Hindlimb muscle (tissue), 1 donor: ENCODE measurements at regions not wholly inside any gene's neighbourhood (a gene's known extent, or its start where the extent isn't known, plus 50 kb on each side); places are given as distances from the start of the nearest gene placed in this dataset.

Experiments
- DNase-seq: peaks from one replicate; pipeline ENCODE4 v3.0.0-alpha.2; 2013

DNA sequence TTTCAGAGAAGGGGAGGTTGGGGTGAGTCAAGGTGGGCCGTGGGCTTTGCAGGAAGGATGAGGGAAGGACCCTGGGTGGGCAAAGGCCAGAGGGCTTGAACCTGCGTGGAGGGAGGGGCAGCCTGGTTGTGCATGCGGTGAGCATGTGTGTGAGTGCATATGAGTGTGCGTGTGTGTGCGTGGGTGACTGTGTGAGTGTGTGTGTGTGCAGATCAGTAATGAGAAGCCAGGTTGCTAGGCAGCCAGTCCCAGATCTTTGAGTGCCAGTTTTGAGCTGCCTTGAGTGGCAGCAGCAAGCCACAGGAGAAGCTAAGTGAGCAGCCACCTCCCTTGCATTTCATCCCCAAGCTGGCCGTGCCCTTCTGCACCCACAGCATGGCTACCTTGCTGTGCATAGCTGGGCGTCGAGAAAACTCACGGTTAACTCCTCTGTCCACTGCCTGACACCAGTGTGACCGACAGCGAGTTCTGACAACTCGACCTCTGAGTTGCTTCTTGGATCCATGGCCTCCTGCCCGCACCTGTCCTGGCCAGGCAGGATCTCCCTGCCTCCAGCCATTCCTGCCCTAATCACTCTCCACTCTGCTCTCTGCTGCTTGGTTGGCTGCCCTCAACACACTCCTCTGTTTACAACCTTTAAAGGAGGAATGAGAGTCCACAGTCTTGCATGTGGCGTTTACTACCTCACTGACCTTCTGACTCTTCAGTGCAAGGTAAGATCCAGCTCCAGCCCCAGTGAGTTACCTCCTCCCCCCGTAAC, 775.4 kb downstream of the TYW1 start:
- DNase-seq, result no peak

GRCh38 chr7:67773081-67773480, 776.4 kb downstream of the TYW1 start:
- no peak for DNase-seq

GRCh38 chr7:67777119-67777518, 780.5 kb downstream of the TYW1 start:
- DNase-seq, result no peak

- no peak for DNase-seq
Measured at GRCh38 chr7:67781841-67782240, 785.2 kb downstream of the TYW1 start.

DNA sequence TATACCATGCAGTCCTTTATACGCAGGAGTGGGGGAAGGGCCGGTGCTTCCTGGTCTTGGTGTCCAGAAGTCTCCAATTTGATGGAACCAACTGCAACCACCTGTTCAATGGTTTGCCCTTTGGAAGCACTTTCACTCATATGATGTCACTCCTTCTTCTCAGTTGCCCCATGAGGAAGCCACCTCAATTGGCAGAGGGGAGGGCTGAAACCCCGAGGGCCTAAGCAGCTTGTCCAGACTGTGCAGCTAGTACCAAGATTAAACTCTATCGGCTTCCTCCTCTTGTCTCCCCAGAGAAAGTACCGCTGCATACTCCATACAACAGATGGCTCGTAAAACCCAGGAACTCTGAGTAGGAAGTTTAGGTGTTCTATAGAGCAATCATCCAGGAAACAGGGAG, 789.4 kb downstream of the TYW1 start:
- no peak for DNase-seq

DNA sequence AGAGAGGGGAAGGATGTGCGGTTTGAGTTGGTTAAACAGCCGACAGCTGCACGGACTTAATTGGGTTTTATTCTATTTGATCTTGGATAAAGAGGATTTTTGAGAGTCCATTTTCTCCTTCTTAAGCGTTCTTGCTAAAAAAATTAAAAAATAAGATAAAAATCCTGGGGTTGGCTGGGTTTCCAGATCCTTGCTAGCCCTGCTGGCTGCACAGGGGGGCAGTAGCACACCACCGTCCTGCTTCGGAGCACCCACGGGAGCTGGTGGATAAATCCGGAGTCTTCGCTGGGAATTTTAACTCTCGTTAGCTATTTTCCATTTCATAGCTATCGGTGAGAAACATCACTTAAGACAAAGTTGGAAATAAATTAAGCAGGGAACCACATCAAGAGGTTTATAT, 792.0 kb downstream of the TYW1 start:
- peak; percentile 48 for DNase-seq

DNA sequence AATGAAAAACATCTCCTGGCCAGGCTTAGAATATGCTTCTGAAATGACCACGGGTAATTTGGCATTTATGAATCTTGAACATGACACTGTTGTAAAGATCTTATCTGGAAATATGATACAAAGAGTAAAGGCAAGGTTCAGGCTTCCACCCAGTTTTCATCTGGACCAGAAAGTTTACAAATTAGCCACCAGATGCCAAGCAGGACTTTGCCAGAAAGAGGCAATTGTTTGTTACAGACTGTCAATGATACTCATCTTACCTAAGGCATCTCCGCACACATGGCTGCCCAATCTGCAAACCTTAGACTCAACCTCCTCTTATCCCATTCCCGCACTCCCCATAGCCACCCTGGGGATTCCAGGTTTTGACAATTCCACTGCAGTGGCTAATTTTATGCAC, 795.3 kb downstream of the TYW1 start:
- DNase-seq, result no peak

DNA sequence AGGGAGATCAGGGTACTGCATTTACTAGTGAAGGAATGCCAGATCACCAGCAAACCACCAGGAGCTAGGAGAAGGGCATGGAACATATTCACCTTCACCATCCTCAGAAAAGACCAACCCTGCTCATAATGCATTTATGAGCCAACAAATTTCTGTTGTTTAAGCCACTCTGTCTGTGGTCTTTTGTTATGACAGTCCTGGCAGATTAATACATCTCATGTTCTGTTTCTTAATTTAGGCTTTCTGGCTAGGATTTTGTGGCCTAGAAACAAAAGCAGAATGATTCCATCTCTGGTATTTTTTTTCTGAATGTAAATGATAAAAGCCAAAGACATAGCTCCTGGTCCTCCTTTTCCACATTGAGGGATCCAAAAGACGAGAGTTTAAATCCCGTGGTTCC, 797.9 kb downstream of the TYW1 start:
- DNase-seq, result no peak

GRCh38 chr7:67803789-67804188, 807.2 kb downstream of the TYW1 start:
- no peak for DNase-seq

- DNase-seq, result no peak
Measured at GRCh38 chr7:67805921-67806471, 809.4 kb downstream of the TYW1 start.

GRCh38 chr7:67807826-67808225, 811.2 kb downstream of the TYW1 start:
- DNase-seq, result peak; percentile 16

DNA sequence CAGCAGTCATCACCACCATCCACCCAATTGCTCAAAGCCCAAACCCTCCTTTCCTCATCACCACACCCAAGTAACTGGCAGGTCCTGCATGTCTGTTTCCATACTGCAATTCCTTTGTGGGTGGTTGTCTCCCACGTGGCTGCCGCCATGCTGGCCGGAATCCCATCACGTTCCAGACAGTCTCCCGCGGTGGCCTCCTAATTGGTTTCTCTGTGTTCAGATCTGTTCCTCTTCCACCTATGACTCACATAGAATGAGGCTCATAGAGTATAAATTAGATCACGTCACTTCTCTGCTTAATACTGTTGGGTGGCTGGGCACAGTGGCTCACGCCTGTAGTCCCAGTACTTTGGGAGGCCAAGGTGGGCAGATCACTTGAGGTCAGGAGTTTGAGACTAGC, 813.0 kb downstream of the TYW1 start:
- no peak for DNase-seq

DNA sequence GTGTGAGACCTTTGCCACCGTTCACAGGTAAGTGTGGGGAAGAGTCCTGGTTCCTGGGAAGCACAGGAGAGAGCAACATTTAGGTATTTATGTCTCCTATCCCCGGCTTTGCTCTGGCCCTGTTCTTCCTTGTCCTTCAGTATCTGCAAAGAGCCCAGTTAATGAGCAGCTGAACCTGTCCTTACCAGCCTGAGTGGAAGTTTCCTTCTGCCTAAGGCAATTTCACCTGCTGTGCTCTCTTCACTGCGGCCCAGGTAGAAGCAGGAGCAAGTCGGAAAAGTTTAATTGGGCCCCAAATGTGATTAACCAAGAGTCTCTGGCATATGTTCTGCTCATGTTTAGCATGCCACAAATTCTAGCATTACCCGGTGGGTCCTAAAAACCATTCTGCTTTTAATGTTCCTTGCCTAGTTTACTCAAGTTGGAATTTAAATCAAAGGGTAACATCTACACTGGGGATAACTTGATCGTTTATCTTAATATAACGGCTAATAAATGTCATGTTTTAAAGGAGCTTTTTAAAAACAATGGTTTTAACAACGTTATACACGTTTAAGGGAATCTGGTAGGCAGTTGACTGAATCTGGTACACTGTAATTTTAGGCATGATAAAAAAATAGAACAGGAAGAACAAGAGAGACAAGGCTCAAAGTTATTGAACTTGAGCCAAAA, 817.1 kb downstream of the TYW1 start:
- no peak for DNase-seq

DNA sequence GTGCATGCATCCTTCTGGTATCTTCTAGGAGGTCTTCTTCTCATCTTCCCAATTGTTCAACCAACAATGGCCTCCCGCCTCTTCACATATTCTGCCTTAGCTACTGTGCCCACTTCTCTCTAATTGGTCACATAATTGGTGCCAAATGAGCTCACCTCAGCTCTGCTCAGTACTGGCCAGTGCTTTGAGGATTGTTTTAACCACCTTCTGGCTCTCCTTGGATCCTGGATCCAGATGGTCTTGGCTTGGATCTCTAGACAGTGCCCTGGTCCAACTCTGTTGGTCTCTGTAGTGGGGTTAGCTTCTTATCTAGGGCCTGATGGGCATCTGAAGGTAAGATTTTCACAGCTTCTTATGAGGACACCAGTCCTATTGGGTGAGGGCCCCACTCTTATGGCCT, 820.8 kb downstream of the TYW1 start:
- no peak for DNase-seq

DNA sequence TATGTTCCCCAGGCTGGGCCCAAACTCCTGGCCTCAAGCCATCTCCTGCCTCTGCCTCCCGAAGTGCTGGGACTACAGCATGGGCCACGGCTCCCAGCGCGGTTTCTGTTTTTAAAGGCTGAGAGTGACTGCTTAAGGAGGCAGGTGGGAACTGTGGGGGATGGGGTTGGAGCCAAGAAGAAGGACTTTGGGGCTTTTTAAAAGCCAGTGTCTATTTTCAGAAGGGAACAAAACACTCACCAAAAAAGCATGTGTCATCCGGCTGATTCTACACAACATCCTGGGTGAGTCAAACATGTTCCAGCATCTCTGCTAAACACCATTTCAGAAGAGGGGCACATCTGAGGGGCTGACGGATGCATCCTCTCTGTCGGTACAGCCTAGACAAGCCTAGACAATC, 824.5 kb downstream of the TYW1 start:
- DNase-seq, result no peak

GRCh38 chr7:67823345-67823744, 826.7 kb downstream of the TYW1 start:
- DNase-seq, result no peak

GRCh38 chr7:67825356-67825755, 828.7 kb downstream of the TYW1 start:
- no peak for DNase-seq

GRCh38 chr7:67841896-67842295, 845.3 kb downstream of the TYW1 start:
- no peak for DNase-seq

- DNase-seq, result no peak
Measured at GRCh38 chr7:67842571-67842970, 845.9 kb downstream of the TYW1 start.

GRCh38 chr7:67843001-67843565, 846.5 kb downstream of the TYW1 start:
- DNase-seq, result no peak

GRCh38 chr7:67843615-67844014, 847.0 kb downstream of the TYW1 start:
- DNase-seq, result no peak

- no peak for DNase-seq
Measured at GRCh38 chr7:67847092-67847787, 850.6 kb downstream of the TYW1 start.
